ENCODE measurements at regions not wholly inside any gene's neighbourhood (a gene's known extent, or its start where the extent isn't known, plus 50 kb on each side); places are given as distances from the start of the nearest gene placed in this dataset.

DNA sequence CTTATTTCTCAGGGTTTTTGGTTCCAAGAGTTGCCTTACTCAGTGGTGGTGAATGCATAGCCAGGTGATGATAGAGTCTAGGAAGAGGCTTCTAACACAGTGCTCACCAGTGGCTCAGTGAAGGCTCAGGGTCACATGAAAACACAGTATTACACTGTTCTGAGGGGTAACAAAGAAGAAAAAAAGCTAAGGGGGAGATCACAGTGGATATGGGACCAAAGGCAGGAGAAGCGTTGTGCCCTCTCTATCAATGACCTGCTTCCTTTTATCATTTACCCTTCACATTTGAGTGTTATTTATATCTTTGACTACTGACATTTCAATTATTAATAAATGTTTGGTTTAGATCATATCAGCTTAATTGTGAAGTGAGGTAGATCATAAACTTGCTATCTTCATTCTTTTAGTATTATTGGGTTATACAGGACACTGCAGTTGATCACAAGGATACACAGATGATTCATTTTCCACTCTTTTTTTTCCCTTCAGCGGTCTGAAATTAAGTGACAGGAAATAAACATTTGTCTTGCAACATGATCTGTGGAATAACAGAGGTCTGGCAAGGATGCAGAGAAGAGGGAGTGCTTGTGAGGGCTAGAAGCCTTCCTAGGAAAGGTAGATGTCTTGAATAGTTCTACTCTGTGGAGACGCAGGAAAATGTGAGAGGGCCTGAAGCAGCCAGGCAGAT lies 171.7 kb downstream of the C3orf38 start:
- TF ChIP-seq, protein P1, sequence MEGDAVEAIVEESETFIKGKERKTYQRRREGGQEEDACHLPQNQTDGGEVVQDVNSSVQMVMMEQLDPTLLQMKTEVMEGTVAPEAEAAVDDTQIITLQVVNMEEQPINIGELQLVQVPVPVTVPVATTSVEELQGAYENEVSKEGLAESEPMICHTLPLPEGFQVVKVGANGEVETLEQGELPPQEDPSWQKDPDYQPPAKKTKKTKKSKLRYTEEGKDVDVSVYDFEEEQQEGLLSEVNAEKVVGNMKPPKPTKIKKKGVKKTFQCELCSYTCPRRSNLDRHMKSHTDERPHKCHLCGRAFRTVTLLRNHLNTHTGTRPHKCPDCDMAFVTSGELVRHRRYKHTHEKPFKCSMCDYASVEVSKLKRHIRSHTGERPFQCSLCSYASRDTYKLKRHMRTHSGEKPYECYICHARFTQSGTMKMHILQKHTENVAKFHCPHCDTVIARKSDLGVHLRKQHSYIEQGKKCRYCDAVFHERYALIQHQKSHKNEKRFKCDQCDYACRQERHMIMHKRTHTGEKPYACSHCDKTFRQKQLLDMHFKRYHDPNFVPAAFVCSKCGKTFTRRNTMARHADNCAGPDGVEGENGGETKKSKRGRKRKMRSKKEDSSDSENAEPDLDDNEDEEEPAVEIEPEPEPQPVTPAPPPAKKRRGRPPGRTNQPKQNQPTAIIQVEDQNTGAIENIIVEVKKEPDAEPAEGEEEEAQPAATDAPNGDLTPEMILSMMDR (IDR thresholded peaks at IDR 0.05), result no peak
- TF ChIP-seq POLR2A (IDR thresholded peaks at IDR 0.05), result no peak
- TF ChIP-seq POLR2AphosphoS5 (IDR thresholded peaks at IDR 0.05), result no peak
- TF ChIP-seq EP300 (IDR thresholded peaks at IDR 0.05), result no peak

Data from upper lobe of left lung (tissue), 4 donors.